ENCODE measurements at regions not wholly inside any gene's neighbourhood (a gene's known extent, or its start where the extent isn't known, plus 50 kb on each side); places are given as distances from the start of the nearest gene placed in this dataset.

DNA sequence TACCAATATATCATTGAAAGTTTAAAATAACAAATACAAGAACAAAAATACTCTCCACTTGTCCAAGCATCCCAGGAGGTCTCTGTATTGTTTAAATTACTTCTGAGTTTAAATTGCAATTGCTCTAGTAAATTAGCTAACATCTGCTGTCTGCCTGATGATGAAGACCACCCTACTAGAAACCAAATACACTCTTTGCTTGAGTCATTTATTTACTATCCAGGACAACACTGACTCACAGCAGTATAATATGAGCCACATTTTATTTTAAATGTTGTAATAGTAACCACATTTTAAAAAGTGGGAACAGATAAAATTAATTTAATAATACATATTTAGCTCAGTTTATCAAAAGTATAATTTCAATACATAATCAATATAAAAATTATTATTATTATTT is 62.9 kb upstream of the EEA1 start:
- no peak for DNase-seq (ENCODE audit: low read depth)
- TF ChIP-seq, protein P1, sequence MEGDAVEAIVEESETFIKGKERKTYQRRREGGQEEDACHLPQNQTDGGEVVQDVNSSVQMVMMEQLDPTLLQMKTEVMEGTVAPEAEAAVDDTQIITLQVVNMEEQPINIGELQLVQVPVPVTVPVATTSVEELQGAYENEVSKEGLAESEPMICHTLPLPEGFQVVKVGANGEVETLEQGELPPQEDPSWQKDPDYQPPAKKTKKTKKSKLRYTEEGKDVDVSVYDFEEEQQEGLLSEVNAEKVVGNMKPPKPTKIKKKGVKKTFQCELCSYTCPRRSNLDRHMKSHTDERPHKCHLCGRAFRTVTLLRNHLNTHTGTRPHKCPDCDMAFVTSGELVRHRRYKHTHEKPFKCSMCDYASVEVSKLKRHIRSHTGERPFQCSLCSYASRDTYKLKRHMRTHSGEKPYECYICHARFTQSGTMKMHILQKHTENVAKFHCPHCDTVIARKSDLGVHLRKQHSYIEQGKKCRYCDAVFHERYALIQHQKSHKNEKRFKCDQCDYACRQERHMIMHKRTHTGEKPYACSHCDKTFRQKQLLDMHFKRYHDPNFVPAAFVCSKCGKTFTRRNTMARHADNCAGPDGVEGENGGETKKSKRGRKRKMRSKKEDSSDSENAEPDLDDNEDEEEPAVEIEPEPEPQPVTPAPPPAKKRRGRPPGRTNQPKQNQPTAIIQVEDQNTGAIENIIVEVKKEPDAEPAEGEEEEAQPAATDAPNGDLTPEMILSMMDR (IDR thresholded peaks at IDR 0.05; ENCODE audit: insufficient read depth, low read length, poor library complexity, severe bottlenecking) = no peak
- Histone ChIP-seq H3K4me3 (ENCODE audit: low read depth, low read length) (no peak overlapping the region), H3K27me3 (ENCODE audit: control insufficient read depth, insufficient read depth, low read length) (no peaks in the 10 kb centered on the region), H3K36me3 (ENCODE audit: control insufficient read depth, insufficient read depth, low read length) (no peaks in the 10 kb centered on the region)

DNA sequence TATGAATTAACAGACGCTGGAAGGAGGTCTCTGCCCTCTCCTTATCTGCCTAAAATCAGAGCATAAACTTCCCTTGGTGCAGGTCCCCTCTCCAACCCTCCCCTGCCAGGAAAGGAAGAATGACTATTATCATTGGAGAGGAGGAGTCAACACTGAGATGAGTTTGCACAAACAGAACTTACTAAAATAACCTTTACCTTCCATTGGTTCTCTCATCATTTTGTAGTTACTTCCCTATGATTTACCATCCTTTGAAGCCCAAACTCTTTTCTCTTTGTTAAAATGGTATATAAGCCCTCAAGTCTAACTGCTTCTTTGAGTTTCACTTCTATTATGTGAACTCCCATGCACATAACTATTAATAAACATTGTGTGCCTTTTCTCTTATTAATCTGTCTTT is 64.2 kb upstream of the EEA1 start:
- H3K36me3 ChIP-seq (ENCODE audit: control insufficient read depth, insufficient read depth, low read length) = no peaks in the 10 kb centered on the region
- TF ChIP-seq, protein P1 (IDR thresholded peaks at IDR 0.05; ENCODE audit: insufficient read depth, low read length, poor library complexity, severe bottlenecking) = no peak
- no peaks in the 10 kb centered on the region for H3K27me3 ChIP-seq (ENCODE audit: control insufficient read depth, insufficient read depth, low read length)
- no peak overlapping the region for H3K4me3 ChIP-seq (ENCODE audit: low read depth, low read length)
- DNase-seq (ENCODE audit: low read depth) = no peak

- DNase-seq (ENCODE audit: low read depth) = no peak
- TF ChIP-seq, protein P1 (IDR thresholded peaks at IDR 0.05; ENCODE audit: insufficient read depth, low read length, poor library complexity, severe bottlenecking) = no peak
Measured at GRCh38 chr12:92995258-92995903, 66.3 kb upstream of the EEA1 start.

GRCh38 chr12:93000026-93000425 is 70.9 kb upstream of the EEA1 start:
- no peak for DNase-seq (ENCODE audit: low read depth)

More at GRCh38 chr12:92995258-92995903, 66.3 kb upstream of the EEA1 start:
- no peaks in the 10 kb centered on the region for H3K27me3 ChIP-seq (ENCODE audit: control insufficient read depth, insufficient read depth, low read length)
- no peak overlapping the region for H3K4me3 ChIP-seq (ENCODE audit: low read depth, low read length)
- H3K36me3 ChIP-seq (ENCODE audit: control insufficient read depth, insufficient read depth, low read length) = no peaks in the 10 kb centered on the region

GRCh38 chr12:93001407-93001806 is 72.3 kb upstream of the EEA1 start:
- H3K36me3 ChIP-seq (ENCODE audit: control insufficient read depth, insufficient read depth, low read length) = no peaks in the 10 kb centered on the region
- H3K4me3 ChIP-seq (ENCODE audit: low read depth, low read length) = no peak overlapping the region
- TF ChIP-seq, protein P1 (IDR thresholded peaks at IDR 0.05; ENCODE audit: insufficient read depth, low read length, poor library complexity, severe bottlenecking) = no peak
- H3K27me3 ChIP-seq (ENCODE audit: control insufficient read depth, insufficient read depth, low read length) = no peaks in the 10 kb centered on the region
- no peak for DNase-seq (ENCODE audit: low read depth)

More at GRCh38 chr12:93000026-93000425, 70.9 kb upstream of the EEA1 start:
- Histone ChIP-seq H3K27me3 (ENCODE audit: control insufficient read depth, insufficient read depth, low read length) (no peaks in the 10 kb centered on the region), H3K36me3 (ENCODE audit: control insufficient read depth, insufficient read depth, low read length) (no peaks in the 10 kb centered on the region), H3K4me3 (ENCODE audit: low read depth, low read length) (no peak overlapping the region)
- TF ChIP-seq, protein P1 (IDR thresholded peaks at IDR 0.05; ENCODE audit: insufficient read depth, low read length, poor library complexity, severe bottlenecking) = no peak

Measured in kidney epithelial cell (primary cell).